ENCODE measurements at regions not wholly inside any gene's neighbourhood (a gene's known extent, or its start where the extent isn't known, plus 50 kb on each side); places are given as distances from the start of the nearest gene placed in this dataset.
"Not testable (repeated sequence)": the region's sequence is repeated elsewhere in the genome, so short reads cannot be mapped to it uniquely, and the experiment has no call there.

GRCh38 chr13:71382285-71382684, 484.7 kb downstream of the DACH1 start:
- DNase-seq (ENCODE audit: low spot score), result no peak

GRCh38 chr13:71380191-71380590, 486.8 kb downstream of the DACH1 start:
- DNase-seq (ENCODE audit: low spot score), result no peak

- DNase-seq (ENCODE audit: low spot score), result no peak
These were observed 487.8 kb downstream of the DACH1 start for GRCh38 chr13:71378961-71379905.

GRCh38 chr13:71374471-71375049, 492.4 kb downstream of the DACH1 start:
- DNase-seq (ENCODE audit: low spot score), result no peak

GRCh38 chr13:71368336-71368735, 498.7 kb downstream of the DACH1 start:
- no peak for DNase-seq (ENCODE audit: low spot score)

- DNase-seq (ENCODE audit: low spot score), result no peak
These were observed 507.0 kb downstream of the DACH1 start for GRCh38 chr13:71360041-71360440.

GRCh38 chr13:71359641-71360040, 507.4 kb downstream of the DACH1 start:
- DNase-seq (ENCODE audit: low spot score), result no peak

GRCh38 chr13:71358218-71358617, 508.8 kb downstream of the DACH1 start:
- peak; percentile 13 for DNase-seq (ENCODE audit: low spot score)

GRCh38 chr13:71355010-71355409, 512.0 kb downstream of the DACH1 start:
- no peak for DNase-seq (ENCODE audit: low spot score)

GRCh38 chr13:71350886-71351285, 516.1 kb downstream of the DACH1 start:
- no peak for DNase-seq (ENCODE audit: low spot score)

- DNase-seq (ENCODE audit: low spot score), result not testable (repeated sequence)
These were observed 521.1 kb downstream of the DACH1 start for GRCh38 chr13:71345856-71346255.

GRCh38 chr13:71339736-71340135, 527.3 kb downstream of the DACH1 start:
- no peak for DNase-seq (ENCODE audit: low spot score)

GRCh38 chr13:71339005-71339404, 528.0 kb downstream of the DACH1 start:
- no peak for DNase-seq (ENCODE audit: low spot score)

GRCh38 chr13:71338070-71338469, 528.9 kb downstream of the DACH1 start:
- DNase-seq (ENCODE audit: low spot score), result no peak

- DNase-seq (ENCODE audit: low spot score), result no peak
These were observed 539.7 kb downstream of the DACH1 start for GRCh38 chr13:71327266-71327665.

- no peak for DNase-seq (ENCODE audit: low spot score)
These were observed 541.4 kb downstream of the DACH1 start for GRCh38 chr13:71325556-71325955.

- DNase-seq (ENCODE audit: low spot score), result no peak
These were observed 543.7 kb downstream of the DACH1 start for GRCh38 chr13:71323266-71323665.

- DNase-seq (ENCODE audit: low spot score), result no peak
These were observed 546.6 kb downstream of the DACH1 start for GRCh38 chr13:71320452-71320851.

- no peak for DNase-seq (ENCODE audit: low spot score)
These were observed 550.1 kb downstream of the DACH1 start for GRCh38 chr13:71316792-71317363.

GRCh38 chr13:71312923-71313322, 554.1 kb downstream of the DACH1 start:
- DNase-seq (ENCODE audit: low spot score), result no peak

- no peak for DNase-seq (ENCODE audit: low spot score)
These were observed 557.1 kb downstream of the DACH1 start for GRCh38 chr13:71309905-71310304.

- DNase-seq (ENCODE audit: low spot score), result no peak
These were observed 560.2 kb downstream of the DACH1 start for GRCh38 chr13:71306821-71307220.

- peak; percentile 50 for DNase-seq (ENCODE audit: low spot score)
These were observed 562.1 kb downstream of the DACH1 start for GRCh38 chr13:71304861-71305260.
